GM18502 (cell line): ENCODE measurements at regions not wholly inside any gene's neighbourhood (a gene's known extent, or its start where the extent isn't known, plus 50 kb on each side); places are given as distances from the start of the nearest gene placed in this dataset.

Source experiments
- ATAC-seq: cut with Tn5 transposase; IDR thresholded peaks from one replicate; pipeline ENCODE4 v1.9.1; 2021; ENCODE audit warnings: mild to moderate bottlenecking; ENCODE audit not compliant: unreplicated experiment, poor library complexity

DNA sequence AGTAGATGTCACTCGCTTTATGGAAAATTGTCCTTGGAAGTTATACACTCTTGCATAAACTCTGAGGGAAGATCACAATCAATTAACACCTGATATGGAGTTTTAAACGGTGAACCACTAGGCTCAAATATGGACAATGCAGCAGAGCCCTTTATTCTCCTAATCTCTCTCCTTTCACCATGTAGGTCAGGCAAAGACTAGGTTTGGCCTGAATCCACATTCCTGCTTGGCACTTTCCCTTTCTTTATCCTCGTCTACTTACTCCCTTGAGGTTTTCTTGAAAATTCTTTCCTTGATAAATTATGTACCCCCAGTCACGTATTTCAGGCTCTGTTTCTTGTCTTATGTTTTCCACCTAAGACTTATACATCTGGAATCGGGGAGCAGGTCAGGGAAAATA, 751.7 kb downstream of the DACH1 start:
- ATAC-seq = no peak

GRCh38 chr13:71096421-71096820, 770.6 kb downstream of the DACH1 start:
- no peak for ATAC-seq

GRCh38 chr13:71090990-71091389, 776.0 kb downstream of the DACH1 start:
- ATAC-seq = no peak

GRCh38 chr13:71089056-71089455, 777.9 kb downstream of the DACH1 start:
- no peak for ATAC-seq

DNA sequence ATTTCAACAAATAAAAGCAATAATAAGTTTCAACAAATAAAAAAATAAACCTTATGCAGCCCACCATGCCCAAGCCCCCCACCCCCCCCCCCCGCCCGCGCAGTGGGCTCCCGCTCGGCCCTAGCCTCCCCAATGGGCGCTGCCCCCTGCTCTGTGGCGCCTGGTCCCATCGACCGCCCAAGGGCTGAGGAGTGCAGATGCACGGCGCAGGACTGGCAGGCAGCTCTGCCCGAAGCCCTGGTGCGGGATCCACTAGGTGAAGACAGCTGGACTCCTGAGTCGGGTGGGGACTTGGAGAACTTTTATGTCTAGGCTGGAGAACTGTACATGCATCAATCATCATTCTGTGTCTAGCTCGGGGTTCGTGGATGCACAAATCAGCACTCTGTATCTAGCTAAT, 779.6 kb downstream of the DACH1 start:
- ATAC-seq = no peak

GRCh38 chr13:71087006-71087405, 780.0 kb downstream of the DACH1 start:
- no peak for ATAC-seq

DNA sequence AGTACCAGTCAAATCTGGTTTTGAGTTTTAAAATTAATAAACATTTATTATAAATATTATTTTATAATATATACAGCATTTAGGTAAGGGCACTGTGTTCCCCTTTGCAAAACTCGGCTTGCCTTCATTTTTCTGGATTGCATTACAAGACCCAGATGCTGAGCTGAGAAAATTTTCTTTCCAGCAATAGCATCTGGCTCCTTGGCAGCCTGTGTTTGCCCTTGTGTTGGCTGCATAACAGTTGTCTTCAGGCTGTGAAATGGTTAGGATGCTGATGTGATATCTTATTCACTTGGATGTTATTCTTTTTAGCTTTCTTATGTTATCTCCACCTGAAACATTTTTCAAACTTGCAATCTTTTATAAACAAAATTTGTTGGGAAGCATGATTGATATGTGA, 784.4 kb downstream of the DACH1 start:
- no peak for ATAC-seq

DNA sequence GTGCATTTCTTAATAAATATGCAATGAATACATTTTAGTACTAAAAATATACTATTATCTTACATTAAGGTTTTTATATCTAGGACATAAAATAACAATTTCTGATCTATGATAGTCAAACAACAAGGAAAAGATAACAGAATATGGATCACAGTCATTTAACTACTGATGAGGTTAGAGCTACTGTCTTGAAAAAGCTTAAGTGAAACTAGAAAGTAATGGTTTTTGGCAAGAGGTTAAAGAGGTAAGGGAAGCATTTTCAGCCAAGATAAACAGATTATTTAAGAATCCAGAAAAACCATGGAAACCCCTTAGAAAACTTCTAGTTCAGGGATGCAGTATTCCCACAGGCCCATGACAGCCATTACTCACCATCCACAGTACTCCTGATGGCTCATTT, 787.4 kb downstream of the DACH1 start:
- ATAC-seq = no peak

GRCh38 chr13:71068041-71068440, 799.0 kb downstream of the DACH1 start:
- no peak for ATAC-seq

DNA sequence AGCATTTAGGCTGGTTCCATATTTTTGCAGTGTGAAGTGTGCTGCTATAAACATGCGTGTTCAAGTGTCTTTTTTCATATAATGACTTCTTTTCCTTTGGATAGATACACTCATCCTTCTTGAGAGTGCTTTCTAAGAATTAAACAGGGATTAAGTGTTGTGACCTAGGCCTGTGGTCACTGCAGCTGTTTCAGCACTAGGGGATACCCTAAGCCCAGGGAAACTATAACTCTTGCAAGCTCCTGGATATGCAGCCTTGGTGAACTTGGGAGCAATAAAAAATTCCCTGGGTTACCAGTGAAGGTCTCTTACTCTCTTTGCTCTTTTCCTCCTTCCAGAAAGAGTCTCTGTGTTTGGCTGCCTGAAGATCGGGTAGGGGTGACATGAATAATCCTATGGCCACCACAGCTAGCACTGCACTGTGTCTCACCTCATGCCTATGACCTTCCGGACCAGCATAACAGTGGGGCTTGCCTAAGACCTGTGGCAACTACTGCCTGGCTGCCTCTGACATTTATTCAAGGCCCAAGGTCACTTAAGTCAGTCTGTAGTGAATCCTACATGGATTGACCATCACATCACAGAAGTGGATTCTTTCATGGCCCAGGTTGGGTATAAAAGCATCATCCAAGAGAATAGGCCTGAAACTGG, 799.7 kb downstream of the DACH1 start:
- ATAC-seq = no peak

GRCh38 chr13:71056581-71056980, 810.4 kb downstream of the DACH1 start:
- no peak for ATAC-seq

- peak; percentile 32 for ATAC-seq
These were observed 811.4 kb downstream of the DACH1 start for GRCh38 chr13:71055644-71056043.

- ATAC-seq = no peak
These were observed 812.0 kb downstream of the DACH1 start for GRCh38 chr13:71055047-71055446.

DNA sequence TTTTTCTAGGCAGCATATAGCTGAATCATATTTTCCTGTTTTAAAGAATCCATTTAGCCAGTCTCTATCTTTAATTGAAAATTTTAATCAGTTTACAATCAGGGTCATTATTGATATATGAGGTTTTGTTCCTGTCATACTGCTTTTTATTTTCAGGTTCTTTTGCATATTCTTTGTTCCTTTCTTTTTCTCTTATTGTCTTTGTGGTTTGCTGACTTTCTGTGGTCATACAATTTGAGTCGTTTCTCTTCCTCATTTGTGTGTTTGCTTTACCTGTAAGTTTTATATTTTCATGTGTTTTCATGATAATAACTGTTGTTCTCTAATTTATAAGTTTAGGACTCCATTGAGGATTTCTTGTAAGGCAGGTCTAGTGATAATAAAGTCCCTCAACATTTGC, 812.6 kb downstream of the DACH1 start:
- ATAC-seq = peak; percentile 91

DNA sequence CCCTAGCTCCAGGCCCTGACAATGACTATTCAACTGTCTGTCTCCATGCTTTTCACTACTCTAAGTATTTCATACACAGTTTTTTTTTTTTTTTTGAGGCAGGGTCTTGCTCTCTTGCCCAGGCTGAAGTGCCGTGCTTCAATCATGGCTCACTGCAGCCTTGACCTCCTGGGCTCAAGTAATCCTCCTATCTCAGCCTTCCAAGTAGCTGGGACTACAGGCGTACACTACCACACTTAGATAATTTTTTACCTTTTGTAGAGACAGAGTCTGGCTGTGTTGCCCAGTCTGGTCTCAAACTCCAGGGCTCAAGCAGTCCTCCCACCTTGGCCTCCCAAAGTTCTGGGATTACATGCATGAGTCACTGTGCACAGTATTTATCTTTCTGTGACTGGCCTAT, 815.4 kb downstream of the DACH1 start:
- ATAC-seq = no peak

DNA sequence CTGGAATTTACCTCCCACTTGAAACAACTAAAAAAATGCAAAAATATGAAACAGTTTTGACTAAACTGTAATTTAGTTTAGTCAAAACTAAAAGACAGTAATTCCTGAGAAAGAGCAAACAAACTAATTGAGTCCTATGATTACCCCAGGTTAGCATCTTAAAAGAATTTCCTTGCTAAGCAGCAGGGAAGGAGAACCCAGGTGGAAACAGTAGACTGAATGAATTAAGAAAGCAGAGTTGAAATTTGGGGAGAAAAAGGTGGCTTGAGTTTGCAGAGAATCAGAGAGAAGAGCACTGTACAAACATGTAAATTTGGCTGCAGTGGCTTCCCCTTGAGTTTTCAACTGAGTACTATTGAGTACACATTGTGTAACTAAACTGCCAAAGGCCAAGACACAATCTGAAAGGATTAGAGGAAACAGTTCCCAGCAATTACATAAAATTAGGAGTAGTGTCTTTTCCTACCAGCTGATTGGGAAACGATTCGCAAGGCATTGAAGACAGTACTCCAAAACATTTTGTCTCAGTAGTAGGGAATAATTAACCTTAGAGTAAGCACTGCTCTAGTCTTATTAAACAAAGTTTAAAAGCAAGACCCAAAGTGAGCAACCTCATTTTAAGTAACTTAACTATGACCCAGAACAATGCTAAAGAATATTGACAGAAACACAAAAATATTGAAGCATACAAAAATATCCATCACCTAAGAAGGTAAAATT, 820.5 kb downstream of the DACH1 start:
- ATAC-seq = no peak

DNA sequence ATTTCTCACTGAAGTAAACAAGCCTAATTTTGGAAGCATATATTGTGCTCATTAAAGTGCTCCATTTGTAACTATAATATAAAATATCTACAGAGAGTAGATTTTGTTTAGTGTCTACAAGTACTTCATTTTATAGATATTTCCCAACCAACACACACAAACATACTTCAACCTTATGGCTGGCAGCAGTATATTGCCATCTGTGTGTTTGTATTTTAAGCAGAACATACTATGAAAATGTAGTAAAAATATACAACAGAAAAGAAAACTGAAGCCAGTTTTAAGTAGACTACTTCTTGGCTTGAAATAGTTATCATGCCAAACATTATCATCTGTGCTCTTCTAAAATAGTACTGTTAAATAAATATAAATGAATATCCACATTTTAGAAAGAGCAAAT, 821.9 kb downstream of the DACH1 start:
- ATAC-seq = no peak

DNA sequence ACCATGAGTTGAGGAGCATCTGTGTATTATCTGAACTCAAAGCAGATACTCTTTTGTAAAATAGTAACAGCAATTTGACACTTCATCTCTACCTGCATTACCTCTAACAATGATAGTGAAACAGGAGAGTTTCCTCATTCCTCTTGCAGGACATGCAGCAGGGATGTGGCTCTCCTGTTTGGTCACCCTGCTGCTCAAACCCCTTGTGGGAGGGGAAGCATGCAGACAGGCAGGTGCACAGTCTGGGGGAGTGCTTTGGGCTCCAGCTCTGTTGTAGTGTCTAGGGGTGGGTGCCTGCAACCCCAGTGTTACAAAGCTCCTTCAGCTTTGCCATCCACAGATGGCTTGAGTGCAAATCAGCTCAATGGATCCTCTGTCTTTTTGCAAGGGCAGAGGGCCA, 827.6 kb downstream of the DACH1 start:
- no peak for ATAC-seq

GRCh38 chr13:71034018-71034417, 833.0 kb downstream of the DACH1 start:
- no peak for ATAC-seq

GRCh38 chr13:71033026-71033425, 834.0 kb downstream of the DACH1 start:
- ATAC-seq = no peak

DNA sequence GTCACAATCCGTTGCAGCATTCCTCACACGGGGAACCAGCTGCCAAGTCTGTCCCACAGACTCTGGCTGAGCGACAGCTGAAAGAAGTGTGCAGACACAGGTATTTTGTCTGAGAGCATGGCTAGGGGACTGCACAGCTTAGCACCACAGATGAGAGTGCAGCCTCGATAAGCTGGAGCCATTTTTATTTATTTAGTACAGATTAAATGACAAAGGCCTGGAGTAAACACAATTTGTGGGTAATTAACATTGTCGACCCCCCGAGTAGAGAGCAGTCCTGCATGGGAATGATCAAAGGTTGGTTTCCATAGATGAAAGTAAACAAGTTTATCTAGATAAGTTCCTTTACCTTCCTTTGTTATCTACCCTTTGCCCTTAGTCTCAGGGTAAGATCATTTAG, 836.2 kb downstream of the DACH1 start:
- no peak for ATAC-seq

GRCh38 chr13:71028884-71029283, 838.1 kb downstream of the DACH1 start:
- ATAC-seq = no peak
